Activated T-cell treated with anti-CD3 and anti-CD28 coated beads, Interleukin-2, amount 50 U/mL, for 4 hours (primary cell): ENCODE measurements at regions not wholly inside any gene's neighbourhood (a gene's known extent, or its start where the extent isn't known, plus 50 kb on each side); places are given as distances from the start of the nearest gene placed in this dataset.
"Not testable (repeated sequence)": the region's sequence is repeated elsewhere in the genome, so short reads cannot be mapped to it uniquely, and the experiment has no call there.

Experiments
- ATAC-seq, 2 donors: fragments of 200-7000 bp; cut with Tn5 transposase; one replicate each; pipeline ENCODE4 v1.10.0; 2021
- DNase-seq: peaks from one replicate; pipeline ENCODE4 v3.0.0-alpha.2; 2020
- H3K27me3 Mint-ChIP-seq: one replicate; pipeline ENCODE4 v1.8.0; 2021; ENCODE audit warnings: low read depth, mixed read lengths
- H3K36me3 Mint-ChIP-seq: one replicate; pipeline ENCODE4 v1.8.0; 2022; ENCODE audit warnings: mixed read lengths; ENCODE audit not compliant: insufficient read depth
- H3K4me1 Mint-ChIP-seq: one replicate; pipeline ENCODE4 v1.8.0; 2021; ENCODE audit warnings: low read depth, mixed read lengths
- H3K4me3 Mint-ChIP-seq: one replicate; pipeline ENCODE4 v1.8.0; 2021; ENCODE audit warnings: mild to moderate bottlenecking, moderate library complexity, mixed read lengths
- H3K9me3 Mint-ChIP-seq: one replicate; pipeline ENCODE4 v1.8.0; 2021; ENCODE audit warnings: mixed read lengths

GRCh38 chr21:9946057-9946456 lies 575.3 kb upstream of the TPTE start:
- not testable (repeated sequence) for H3K4me3 Mint-ChIP-seq, H3K27me3 Mint-ChIP-seq, ATAC-seq, H3K36me3 Mint-ChIP-seq, DNase-seq, H3K4me1 Mint-ChIP-seq
- peaks cover 51% of the 10 kb centered on the region for H3K9me3 Mint-ChIP-seq

GRCh38 chr21:9949510-9950289 lies 571.7 kb upstream of the TPTE start:
- not testable (repeated sequence) for DNase-seq, H3K4me1 Mint-ChIP-seq, H3K27me3 Mint-ChIP-seq, H3K4me3 Mint-ChIP-seq, H3K36me3 Mint-ChIP-seq, ATAC-seq
- peaks cover 34% of the 10 kb centered on the region for H3K9me3 Mint-ChIP-seq

- not testable (repeated sequence) for H3K4me3 Mint-ChIP-seq, H3K36me3 Mint-ChIP-seq, H3K4me1 Mint-ChIP-seq, ATAC-seq, H3K27me3 Mint-ChIP-seq, DNase-seq
- peaks cover 31% of the 10 kb centered on the region for H3K9me3 Mint-ChIP-seq
Measured at GRCh38 chr21:9950363-9950762, 571.0 kb upstream of the TPTE start.

GRCh38 chr21:9958791-9959190 lies 562.6 kb upstream of the TPTE start:
- not testable (repeated sequence) for H3K36me3 Mint-ChIP-seq, H3K9me3 Mint-ChIP-seq, H3K4me3 Mint-ChIP-seq

GRCh38 chr21:9959220-9959964 lies 562.0 kb upstream of the TPTE start:
- H3K27me3 Mint-ChIP-seq, H3K4me1 Mint-ChIP-seq, H3K4me3 Mint-ChIP-seq, ATAC-seq, DNase-seq, H3K36me3 Mint-ChIP-seq, H3K9me3 Mint-ChIP-seq: not testable (repeated sequence)

More at GRCh38 chr21:9958791-9959190, 562.6 kb upstream of the TPTE start:
- ATAC-seq, DNase-seq, H3K4me1 Mint-ChIP-seq, H3K27me3 Mint-ChIP-seq: not testable (repeated sequence)

GRCh38 chr21:9969399-9969798 lies 552.0 kb upstream of the TPTE start:
- H3K27me3 Mint-ChIP-seq, H3K4me1 Mint-ChIP-seq, H3K4me3 Mint-ChIP-seq, H3K36me3 Mint-ChIP-seq, ATAC-seq, DNase-seq: not testable (repeated sequence)
- peaks cover 27% of the 10 kb centered on the region for H3K9me3 Mint-ChIP-seq

- not testable (repeated sequence) for H3K4me3 Mint-ChIP-seq, ATAC-seq, H3K36me3 Mint-ChIP-seq, H3K27me3 Mint-ChIP-seq, H3K4me1 Mint-ChIP-seq, DNase-seq
- H3K9me3 Mint-ChIP-seq, result peaks cover 21% of the 10 kb centered on the region
Measured at GRCh38 chr21:9972018-9972417, 549.4 kb upstream of the TPTE start.

GRCh38 chr21:9978371-9978770 lies 543.0 kb upstream of the TPTE start:
- H3K4me1 Mint-ChIP-seq, DNase-seq, H3K27me3 Mint-ChIP-seq, ATAC-seq, H3K4me3 Mint-ChIP-seq, H3K36me3 Mint-ChIP-seq: not testable (repeated sequence)
- peaks cover 22% of the 10 kb centered on the region for H3K9me3 Mint-ChIP-seq

GRCh38 chr21:9997507-9997906 lies 523.9 kb upstream of the TPTE start:
- not testable (repeated sequence) for ATAC-seq, H3K27me3 Mint-ChIP-seq, DNase-seq, H3K4me1 Mint-ChIP-seq, H3K36me3 Mint-ChIP-seq, H3K4me3 Mint-ChIP-seq
- peaks cover 22% of the 10 kb centered on the region for H3K9me3 Mint-ChIP-seq

- not testable (repeated sequence) for H3K4me1 Mint-ChIP-seq, DNase-seq, H3K4me3 Mint-ChIP-seq, ATAC-seq, H3K27me3 Mint-ChIP-seq, H3K36me3 Mint-ChIP-seq
- peaks cover 21% of the 10 kb centered on the region for H3K9me3 Mint-ChIP-seq
Measured at GRCh38 chr21:10002762-10003313, 518.5 kb upstream of the TPTE start.

GRCh38 chr21:10005791-10006190 lies 515.6 kb upstream of the TPTE start:
- H3K27me3 Mint-ChIP-seq, H3K4me1 Mint-ChIP-seq, H3K4me3 Mint-ChIP-seq, ATAC-seq, DNase-seq, H3K36me3 Mint-ChIP-seq: not testable (repeated sequence)
- H3K9me3 Mint-ChIP-seq, result peaks cover 11% of the 10 kb centered on the region

GRCh38 chr21:10016991-10017390 lies 504.4 kb upstream of the TPTE start:
- not testable (repeated sequence) for DNase-seq, ATAC-seq, H3K27me3 Mint-ChIP-seq

GRCh38 chr21:10017757-10018156 lies 503.6 kb upstream of the TPTE start:
- ATAC-seq, H3K27me3 Mint-ChIP-seq, H3K4me1 Mint-ChIP-seq, DNase-seq, H3K4me3 Mint-ChIP-seq, H3K36me3 Mint-ChIP-seq: not testable (repeated sequence)
- peaks cover 13% of the 10 kb centered on the region for H3K9me3 Mint-ChIP-seq

More at GRCh38 chr21:10016991-10017390, 504.4 kb upstream of the TPTE start:
- not testable (repeated sequence) for H3K4me3 Mint-ChIP-seq, H3K4me1 Mint-ChIP-seq, H3K36me3 Mint-ChIP-seq
- H3K9me3 Mint-ChIP-seq, result peaks cover 15% of the 10 kb centered on the region

GRCh38 chr21:10021462-10021861 lies 499.9 kb upstream of the TPTE start:
- not testable (repeated sequence) for H3K36me3 Mint-ChIP-seq, DNase-seq, H3K4me1 Mint-ChIP-seq, H3K4me3 Mint-ChIP-seq, H3K27me3 Mint-ChIP-seq, ATAC-seq
- H3K9me3 Mint-ChIP-seq, result peaks cover 14% of the 10 kb centered on the region

- H3K4me3 Mint-ChIP-seq, H3K4me1 Mint-ChIP-seq, ATAC-seq, H3K27me3 Mint-ChIP-seq, H3K9me3 Mint-ChIP-seq, DNase-seq, H3K36me3 Mint-ChIP-seq: not testable (repeated sequence)
Measured at GRCh38 chr21:10022745-10023144, 498.6 kb upstream of the TPTE start.
